HEK293 (cell line): ENCODE measurements at regions not wholly inside any gene's neighbourhood (a gene's known extent, or its start where the extent isn't known, plus 50 kb on each side); places are given as distances from the start of the nearest gene placed in this dataset.

Experiments used
- CTCF ChIA-PET: fragments of 350-600 bp; formaldehyde crosslinking; extraction: SDS; loops from one replicate; lab custom pipeline; 2021; ENCODE audit warnings: antibody characterized with exemption; lab: Yijun Ruan, JAX
- POLR2A ChIA-PET: fragments of 300-600 bp; formaldehyde crosslinking; extraction: SDS; loops from one replicate; lab custom pipeline; 2020; ENCODE audit warnings: antibody characterized with exemption, inconsistent platforms; lab: Yijun Ruan, JAX
- H3K27ac ChIP-seq: fragments of 200-500 bp; sonication (Bioruptor generic); 2 replicates; pipeline ENCODE4 v1.5.1; 2014; ENCODE audit warnings: low read depth, low read length, control low read depth, inconsistent platforms; ENCODE audit errors: extremely low read depth
- H3K36me3 ChIP-seq, 2 experiments: fragments of 200-500 bp in 1 of 2; sonication (Bioruptor generic) in 1 of 2; 1 replicate in 1 of 2; 2 replicates in 1 of 2; pipeline ENCODE4 v1.5.1; 2014 to 2017; ENCODE audit warnings: inconsistent platforms in 2 of 2, low read length in 2 of 2; ENCODE audit not compliant: control insufficient read depth in 2 of 2, insufficient read depth in 1 of 2
- H3K4me1 ChIP-seq: fragments of 200-500 bp; sonication (Bioruptor generic); 2 replicates; pipeline ENCODE4 v1.5.1; 2014; ENCODE audit warnings: mild to moderate bottlenecking, low read length, inconsistent platforms; ENCODE audit not compliant: control insufficient read depth, insufficient read depth
- H3K4me3 ChIP-seq: 2 replicates; pipeline ENCODE4 v1.5.1; 2011; ENCODE audit warnings: low read depth, mild to moderate bottlenecking, control low read depth, low read length, moderate library complexity
- H3K9me3 ChIP-seq: fragments of 200-500 bp; sonication (Bioruptor generic); 2 replicates; pipeline ENCODE4 v1.5.1; 2014; ENCODE audit warnings: low read depth, low read length, inconsistent platforms; ENCODE audit not compliant: control insufficient read depth, insufficient read depth
- AEBP2 ChIP-seq: fragments of 450-650 bp; formaldehyde crosslinking; IDR thresholded peaks from 2 replicates; pipeline ENCODE4 v1.5.1; 2016; ENCODE audit warnings: missing biosample characterization, missing genetic modification characterization, borderline replicate concordance
- BCL11A ChIP-seq: fragments of 450-650 bp; formaldehyde crosslinking; IDR thresholded peaks from 2 replicates; pipeline ENCODE4 v1.5.1; 2016; ENCODE audit warnings: low read depth, missing biosample characterization, missing genetic modification characterization
- EGR2 ChIP-seq: fragments of 450-650 bp; formaldehyde crosslinking; IDR thresholded peaks from 2 replicates; pipeline ENCODE4 v1.5.1; 2016; ENCODE audit warnings: low read depth, missing biosample characterization, missing genetic modification characterization
- KLF9 ChIP-seq: fragments of 450-650 bp; formaldehyde crosslinking; IDR thresholded peaks from 2 replicates; pipeline ENCODE4 v1.5.1; 2016; ENCODE audit warnings: missing biosample characterization, missing genetic modification characterization, low read depth
- SCRT2 ChIP-seq: fragments of 450-650 bp; formaldehyde crosslinking; IDR thresholded peaks from 2 replicates; pipeline ENCODE4 v1.5.1; 2016; ENCODE audit warnings: missing biosample characterization, missing genetic modification characterization
- SP7 ChIP-seq: fragments of 450-650 bp; formaldehyde crosslinking; IDR thresholded peaks from 2 replicates; pipeline ENCODE4 v1.5.1; 2016; ENCODE audit warnings: missing biosample characterization, missing genetic modification characterization
- YY2 ChIP-seq: fragments of 450-650 bp; formaldehyde crosslinking; IDR thresholded peaks from 2 replicates; pipeline ENCODE4 v1.5.1; 2016; ENCODE audit warnings: missing biosample characterization, missing genetic modification characterization
- ZBTB11 ChIP-seq: fragments of 450-650 bp; formaldehyde crosslinking; conservative IDR thresholded peaks from 2 replicates; pipeline ENCODE4 v1.5.1; 2016; ENCODE audit warnings: low read depth, missing biosample characterization, missing genetic modification characterization
- ZBTB49 ChIP-seq: fragments of 450-650 bp; formaldehyde crosslinking; IDR thresholded peaks from 2 replicates; pipeline ENCODE4 v1.5.1; 2016; ENCODE audit warnings: missing biosample characterization, missing genetic modification characterization, low read depth
- ZBTB6 ChIP-seq: fragments of 450-650 bp; formaldehyde crosslinking; IDR thresholded peaks from 2 replicates; pipeline ENCODE4 v1.5.1; 2017; ENCODE audit warnings: missing biosample characterization, missing genetic modification characterization
- ZNF121 ChIP-seq: fragments of 450-650 bp; formaldehyde crosslinking; IDR thresholded peaks from 2 replicates; pipeline ENCODE4 v1.5.1; 2016; ENCODE audit warnings: missing biosample characterization, missing genetic modification characterization
- ZNF138 ChIP-seq: fragments of 450-650 bp; formaldehyde crosslinking; IDR thresholded peaks from 2 replicates; pipeline ENCODE4 v1.5.1; 2016; ENCODE audit warnings: missing biosample characterization, missing genetic modification characterization, borderline replicate concordance
- ZNF140 ChIP-seq: fragments of 450-650 bp; formaldehyde crosslinking; IDR thresholded peaks from 2 replicates; pipeline ENCODE4 v1.5.1; 2016; ENCODE audit warnings: missing biosample characterization, missing genetic modification characterization
- ZNF2 ChIP-seq: fragments of 450-650 bp; formaldehyde crosslinking; IDR thresholded peaks from 2 replicates; pipeline ENCODE4 v1.5.1; 2016; ENCODE audit warnings: missing biosample characterization, missing genetic modification characterization
- ZNF354C ChIP-seq: fragments of 450-650 bp; formaldehyde crosslinking; IDR thresholded peaks from 2 replicates; pipeline ENCODE4 v1.5.1; 2016; ENCODE audit warnings: missing biosample characterization, missing genetic modification characterization, low read depth, borderline replicate concordance
- ZNF426 ChIP-seq: fragments of 450-650 bp; formaldehyde crosslinking; IDR thresholded peaks from 2 replicates; pipeline ENCODE4 v1.5.1; 2017; ENCODE audit warnings: missing biosample characterization, missing genetic modification characterization, mild to moderate bottlenecking, inconsistent platforms, moderate library complexity
- ZNF488 ChIP-seq: fragments of 450-650 bp; formaldehyde crosslinking; IDR thresholded peaks from 2 replicates; pipeline ENCODE4 v1.5.1; 2016; ENCODE audit warnings: missing biosample characterization, missing genetic modification characterization
- ZNF777 ChIP-seq: fragments of 450-650 bp; formaldehyde crosslinking; IDR thresholded peaks from 2 replicates; pipeline ENCODE4 v1.5.1; 2017; ENCODE audit warnings: missing biosample characterization, missing genetic modification characterization, borderline replicate concordance
- ZSCAN5A ChIP-seq: fragments of 450-650 bp; formaldehyde crosslinking; IDR thresholded peaks from 2 replicates; pipeline ENCODE4 v1.5.1; 2016; ENCODE audit warnings: missing biosample characterization, missing genetic modification characterization

GRCh38 chr15:58235961-58236360 is 97.8 kb downstream of the AQP9 start:
- no peaks in the 10 kb centered on the region for H3K4me1 ChIP-seq
- no peaks in the 10 kb centered on the region for H3K9me3 ChIP-seq
- H3K36me3 ChIP-seq: no peaks in the 10 kb centered on the region
- POLR2A ChIA-PET: no interaction called here
- TF ChIP-seq ZNF777 (tag by site-specific recombination) (no peak), KLF9 (tag by site-specific recombination) (no peak), AEBP2 (tag by site-specific recombination) (no peak), ZNF121 (tag by site-specific recombination) (no peak), SCRT2 (tag by site-specific recombination) (no peak), ZNF140 (tag by site-specific recombination) (no peak), ZNF488 (tag by site-specific recombination) (no peak), ZNF2 (no peak), ZBTB6 (tag by site-specific recombination) (no peak), ZNF138 (tag by site-specific recombination) (no peak)
- no peak overlapping the region for H3K4me3 ChIP-seq
- H3K27ac ChIP-seq: no peak overlapping the region
- CTCF ChIA-PET: no interaction called here

- ChIA-PET POLR2A (no interaction called here), CTCF (interaction anchor here (0.7 kb wide), 1 partner anchor 611 kb away, joined by 3 read pairs; no protein-coding TSS in a partner anchor)
- Histone ChIP-seq H3K4me3 (no peak overlapping the region), H3K27ac (no peak overlapping the region), H3K9me3 (no peaks in the 10 kb centered on the region), H3K36me3 (no peaks in the 10 kb centered on the region), H3K4me1 (no peaks in the 10 kb centered on the region)
- no peak for TF ChIP-seq ZSCAN5A (tag by site-specific recombination)
- TF ChIP-seq ZNF426 (tag by site-specific recombination): no peak
- TF ChIP-seq YY2 (tag by site-specific recombination): no peak
- TF ChIP-seq ZBTB11 (tag by site-specific recombination): no peak
- TF ChIP-seq BCL11A: no peak
- no peak for TF ChIP-seq ZNF354C (tag by site-specific recombination)
- TF ChIP-seq SP7 (tag by site-specific recombination): no peak
- no peak for TF ChIP-seq ZBTB49 (tag by site-specific recombination)
- no peak for TF ChIP-seq EGR2 (tag by site-specific recombination)
Measured at GRCh38 chr15:58240191-58240932, 102.2 kb downstream of the AQP9 start.
